Fibroblast of the aortic adventitia (primary cell): ENCODE measurements at regions not wholly inside any gene's neighbourhood (a gene's known extent, or its start where the extent isn't known, plus 50 kb on each side); places are given as distances from the start of the nearest gene placed in this dataset.

Experiments
- DNase-seq: peaks from one replicate; pipeline ENCODE4 v3.0.0-alpha.2; 2010; ENCODE audit warnings: low read depth
- H3K4me3 ChIP-seq: 2 replicates; pipeline ENCODE4 v1.5.1; 2011; ENCODE audit warnings: low read depth, mild to moderate bottlenecking, control low read depth, low read length, moderate library complexity
- CTCF ChIP-seq: IDR thresholded peaks from 2 replicates; pipeline ENCODE4 v1.5.1; 2011; ENCODE audit warnings: mild to moderate bottlenecking, low read length, control low read depth, inconsistent platforms; ENCODE audit not compliant: insufficient read depth

- H3K4me3 ChIP-seq, result no peak overlapping the region
- no peak for DNase-seq
- TF ChIP-seq CTCF, result no peak
Observed at GRCh38 chr16:87171723-87172122, 145.5 kb downstream of the C16orf95 start.

- TF ChIP-seq CTCF, result peak; percentile 24
- DNase-seq, result no peak
- no peak overlapping the region for H3K4me3 ChIP-seq
Observed at GRCh38 chr16:87172632-87173031, 144.6 kb downstream of the C16orf95 start.

GRCh38 chr16:87173294-87173893 lies 143.8 kb downstream of the C16orf95 start:
- no peak for TF ChIP-seq CTCF
- H3K4me3 ChIP-seq, result no peak overlapping the region
- DNase-seq, result peak; percentile 35

GRCh38 chr16:87174061-87174460 lies 143.1 kb downstream of the C16orf95 start:
- H3K4me3 ChIP-seq, result no peak overlapping the region
- TF ChIP-seq CTCF, result no peak
- DNase-seq, result no peak

- TF ChIP-seq CTCF, result no peak
- H3K4me3 ChIP-seq, result no peak overlapping the region
Observed at GRCh38 chr16:87176735-87177134, 140.5 kb downstream of the C16orf95 start.

GRCh38 chr16:87177673-87178072 lies 139.5 kb downstream of the C16orf95 start:
- no peak for TF ChIP-seq CTCF
- no peak for DNase-seq
- no peak overlapping the region for H3K4me3 ChIP-seq

More at GRCh38 chr16:87176735-87177134, 140.5 kb downstream of the C16orf95 start:
- no peak for DNase-seq
